PC-9 (cell line): ENCODE measurements at regions not wholly inside any gene's neighbourhood (a gene's known extent, or its start where the extent isn't known, plus 50 kb on each side); places are given as distances from the start of the nearest gene placed in this dataset.

Experiments used
- BruUV-seq: library from RNA; stranded (reverse); fragments of 400-500 nt; replicated peaks from 2 replicates; lab custom pipeline; 2021; lab: Mats Ljungman, UMichigan
- CTCF ChIA-PET: fragments of 300-600 bp; sonication (Branson Sonifier 250); formaldehyde crosslinking; loops from one replicate; lab custom pipeline; 2022; ENCODE audit warnings: antibody characterized with exemption; lab: Charles Lee
- POLR2A ChIA-PET: fragments of 300-600 bp; sonication (Branson Sonifier 250); formaldehyde crosslinking; loops from one replicate; lab custom pipeline; 2022; ENCODE audit warnings: antibody characterized with exemption; ENCODE audit not compliant: unreplicated experiment; lab: Charles Lee
- DNase-seq, 2 experiments: peaks; one replicate each; pipeline versions ENCODE4 v3.0.0 to v3.0.0-alpha.2; 2015 to 2022; ENCODE audit warnings: mixed read lengths in 1 of 2
- H2AFZ ChIP-seq: fragments of 200-600 bp; sonication (generic); 2 replicates; pipeline ENCODE4 v1.8.1; 2017; ENCODE audit warnings: antibody characterized with exemption
- H3F3A ChIP-seq: fragments of 200-600 bp; sonication (generic); 2 replicates; pipeline ENCODE4 v1.8.1; 2017; ENCODE audit warnings: antibody characterized with exemption, mild to moderate bottlenecking, low read depth; ENCODE audit not compliant: insufficient read depth
- H3K27ac ChIP-seq: fragments of 200-600 bp; sonication (generic); 2 replicates; pipeline ENCODE4 v1.6.1; 2016; ENCODE audit warnings: mixed run types
- H3K27me3 ChIP-seq: fragments of 200-600 bp; sonication (generic); 2 replicates; pipeline ENCODE4 v1.6.1; 2016; ENCODE audit warnings: low read depth, mixed run types; ENCODE audit not compliant: insufficient read depth
- H3K36me3 ChIP-seq: fragments of 200-600 bp; sonication (generic); 2 replicates; pipeline ENCODE4 v1.6.1; 2016; ENCODE audit warnings: low read depth, mixed run types
- H3K4me1 ChIP-seq: fragments of 200-600 bp; sonication (generic); replicated peaks from 2 replicates; pipeline ENCODE4 v1.6.1; 2016; ENCODE audit warnings: mixed run types; ENCODE audit not compliant: insufficient read depth
- H3K4me2 ChIP-seq: fragments of 200-600 bp; sonication (generic); 2 replicates; pipeline ENCODE4 v1.6.1; 2017; ENCODE audit warnings: mixed run types
- H3K4me3 ChIP-seq: fragments of 200-600 bp; sonication (generic); 2 replicates; pipeline ENCODE4 v1.6.1; 2016; ENCODE audit warnings: mixed run types
- H3K79me2 ChIP-seq: fragments of 200-600 bp; sonication (generic); 2 replicates; pipeline ENCODE4 v1.6.1; 2017; ENCODE audit warnings: low read depth, mixed run types
- H3K9me2 ChIP-seq: fragments of 200-600 bp; sonication (generic); 2 replicates; pipeline ENCODE4 v1.8.1; 2017; ENCODE audit warnings: mild to moderate bottlenecking; ENCODE audit not compliant: insufficient read depth
- H3K9me3 ChIP-seq: fragments of 200-600 bp; sonication (generic); 2 replicates; pipeline ENCODE4 v1.8.1; 2016; ENCODE audit warnings: low read depth; ENCODE audit not compliant: insufficient read depth
- H4K20me1 ChIP-seq: fragments of 200-600 bp; sonication (generic); 2 replicates; pipeline ENCODE4 v1.8.1; 2017; ENCODE audit not compliant: insufficient read depth
- EZH2 ChIP-seq: fragments of 200-600 bp; sonication (generic); IDR thresholded peaks from 2 replicates; pipeline ENCODE4 v1.8.0; 2017; ENCODE audit warnings: antibody characterized with exemption, low read depth
- intact Hi-C: fragments of 100-400 bp; cut with micrococcal nuclease; formaldehyde crosslinking; loops from one replicate; pipeline ENCODE4 v1.10.0; 2022; ENCODE audit not compliant: unreplicated experiment
- TF ChIP-seq, protein P1 (sequence below): fragments of 200-600 bp; sonication (generic); conservative IDR thresholded peaks from 2 replicates; pipeline ENCODE4 v1.6.1; 2017; ENCODE audit warnings: mixed run types, antibody characterized with exemption, mild to moderate bottlenecking, moderate library complexity

DNA sequence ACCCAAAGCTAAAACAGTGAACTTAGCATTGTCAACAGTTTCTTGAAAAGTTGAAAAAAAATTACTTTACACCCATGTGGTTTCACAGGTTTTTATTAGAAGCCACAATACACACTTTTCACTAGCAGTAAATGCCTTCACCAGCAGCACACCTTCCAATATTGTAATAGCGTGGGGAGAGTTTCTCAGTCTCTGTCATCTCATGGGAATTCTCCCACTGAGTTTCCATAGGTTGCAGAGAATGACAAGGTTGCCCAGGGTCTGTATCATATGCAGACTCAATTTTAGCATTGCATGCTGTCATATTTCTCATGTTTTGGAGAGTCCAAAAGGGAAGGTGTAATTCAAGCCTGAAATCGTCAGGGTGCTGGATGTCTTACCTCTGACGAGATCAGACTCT is 486.1 kb upstream of the TENM3 start:
- H3K9me3 ChIP-seq = no peaks in the 10 kb centered on the region
- no peaks in the 10 kb centered on the region for H3K4me1 ChIP-seq
- no TSS peak for BruUV-seq
- H3K36me3 ChIP-seq = no peaks in the 10 kb centered on the region
- TF ChIP-seq, protein P1, sequence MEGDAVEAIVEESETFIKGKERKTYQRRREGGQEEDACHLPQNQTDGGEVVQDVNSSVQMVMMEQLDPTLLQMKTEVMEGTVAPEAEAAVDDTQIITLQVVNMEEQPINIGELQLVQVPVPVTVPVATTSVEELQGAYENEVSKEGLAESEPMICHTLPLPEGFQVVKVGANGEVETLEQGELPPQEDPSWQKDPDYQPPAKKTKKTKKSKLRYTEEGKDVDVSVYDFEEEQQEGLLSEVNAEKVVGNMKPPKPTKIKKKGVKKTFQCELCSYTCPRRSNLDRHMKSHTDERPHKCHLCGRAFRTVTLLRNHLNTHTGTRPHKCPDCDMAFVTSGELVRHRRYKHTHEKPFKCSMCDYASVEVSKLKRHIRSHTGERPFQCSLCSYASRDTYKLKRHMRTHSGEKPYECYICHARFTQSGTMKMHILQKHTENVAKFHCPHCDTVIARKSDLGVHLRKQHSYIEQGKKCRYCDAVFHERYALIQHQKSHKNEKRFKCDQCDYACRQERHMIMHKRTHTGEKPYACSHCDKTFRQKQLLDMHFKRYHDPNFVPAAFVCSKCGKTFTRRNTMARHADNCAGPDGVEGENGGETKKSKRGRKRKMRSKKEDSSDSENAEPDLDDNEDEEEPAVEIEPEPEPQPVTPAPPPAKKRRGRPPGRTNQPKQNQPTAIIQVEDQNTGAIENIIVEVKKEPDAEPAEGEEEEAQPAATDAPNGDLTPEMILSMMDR = no peak
- TF ChIP-seq EZH2 = no peak
- POLR2A ChIA-PET = interaction anchor here (0.5 kb wide), 1 partner anchor 1069 kb away, joined by 3 read pairs; no protein-coding TSS in a partner anchor
- H3K27ac ChIP-seq = no peak overlapping the region
- H3K27me3 ChIP-seq = 0 out of 2 replicates have a peak, but pooled peaks cover 4% of the 10 kb centered on the region
- no peaks in the 10 kb centered on the region for H3K79me2 ChIP-seq
- no peak overlapping the region for H3K4me3 ChIP-seq
- H3K4me2 ChIP-seq = no peak overlapping the region
- H4K20me1 ChIP-seq = no peaks in the 10 kb centered on the region
- no peak for DNase-seq
- CTCF ChIA-PET = no interaction called here
- no peak overlapping the region for H2AFZ ChIP-seq
- no peaks in the 10 kb centered on the region for H3F3A ChIP-seq
- intact Hi-C loops = no loop called here
- H3K9me2 ChIP-seq = no peaks in the 10 kb centered on the region

DNA sequence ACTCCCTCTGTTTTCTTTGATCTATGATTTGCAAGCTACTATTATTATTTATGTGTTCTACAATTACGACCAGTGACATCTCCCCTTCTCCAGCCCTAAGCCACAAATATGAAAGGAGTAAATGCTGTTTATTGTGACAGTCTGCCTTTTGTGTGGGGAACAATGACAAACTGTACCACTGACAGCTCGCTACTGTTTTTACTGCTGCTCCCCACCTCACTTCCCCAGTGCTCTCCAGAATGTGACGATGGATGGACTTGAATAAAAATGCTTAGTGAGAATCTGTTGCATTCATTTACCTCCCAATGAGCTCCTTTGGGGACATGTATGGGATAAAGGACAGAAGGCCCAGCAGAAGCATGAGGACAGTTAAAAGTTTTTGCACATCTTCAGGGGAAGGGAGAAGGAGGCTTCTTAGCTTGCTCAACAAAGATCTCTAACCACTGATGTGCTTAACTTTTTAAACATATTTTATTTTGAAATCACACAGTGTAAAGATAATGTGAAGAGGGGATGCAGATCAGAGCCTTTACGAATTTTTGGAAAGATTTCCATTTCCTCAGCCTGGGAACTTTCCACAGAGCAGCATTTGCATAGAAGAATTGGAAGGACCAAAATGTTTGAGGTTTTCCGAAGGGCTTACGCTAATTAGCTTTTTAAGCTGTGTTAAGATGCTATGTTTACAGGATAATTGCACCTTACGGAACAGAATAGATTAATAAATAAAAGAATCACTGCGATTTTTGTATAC is 485.1 kb upstream of the TENM3 start:
- Histone ChIP-seq H3K27me3 (0 out of 2 replicates have a peak, but pooled peaks cover 4% of the 10 kb centered on the region), H2AFZ (no peak overlapping the region), H4K20me1 (no peaks in the 10 kb centered on the region), H3K79me2 (no peaks in the 10 kb centered on the region), H3K9me2 (no peaks in the 10 kb centered on the region), H3K4me1 (no peaks in the 10 kb centered on the region), H3F3A (no peaks in the 10 kb centered on the region), H3K4me3 (no peak overlapping the region), H3K27ac (no peak overlapping the region), H3K36me3 (no peaks in the 10 kb centered on the region), H3K9me3 (no peaks in the 10 kb centered on the region), H3K4me2 (no peak overlapping the region)
- TF ChIP-seq, protein P1 = no peak
- no peak for TF ChIP-seq EZH2
- POLR2A ChIA-PET = interaction anchor here (0.5 kb wide), 1 partner anchor 1070 kb away, joined by 3 read pairs; no protein-coding TSS in a partner anchor
- CTCF ChIA-PET = no interaction called here
- no peak for DNase-seq
- no TSS peak for BruUV-seq
- intact Hi-C loops = no loop called here

DNA sequence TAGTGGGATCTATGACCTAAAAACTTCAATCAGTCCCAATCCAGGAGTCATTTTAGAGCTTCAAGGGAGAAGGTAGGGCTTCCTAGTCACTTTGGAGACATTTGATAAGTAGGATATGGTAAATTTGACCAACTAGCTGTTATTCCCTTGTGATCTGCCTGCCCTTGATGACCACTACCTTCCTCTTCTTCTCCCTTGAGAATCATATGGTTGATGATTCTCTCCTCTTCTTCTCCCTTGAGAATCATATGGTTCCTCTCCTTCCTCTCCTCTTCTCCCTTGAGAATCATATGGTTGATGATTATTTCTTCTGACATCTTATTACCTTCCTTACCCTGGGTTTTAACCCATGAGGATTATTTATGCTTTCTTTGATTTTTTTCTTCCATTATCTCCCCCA is 482.6 kb upstream of the TENM3 start:
- H3K4me1 ChIP-seq = no peaks in the 10 kb centered on the region
- no peaks in the 10 kb centered on the region for H3K79me2 ChIP-seq
- no peaks in the 10 kb centered on the region for H3K9me3 ChIP-seq
- H4K20me1 ChIP-seq = no peaks in the 10 kb centered on the region
- no peak overlapping the region for H2AFZ ChIP-seq
- ChIA-PET POLR2A (no interaction called here), CTCF (no interaction called here)
- TF ChIP-seq EZH2 = no peak
- TF ChIP-seq, protein P1 = no peak
- no peak for DNase-seq
- no peaks in the 10 kb centered on the region for H3F3A ChIP-seq
- H3K36me3 ChIP-seq = no peaks in the 10 kb centered on the region
- no peak overlapping the region for H3K4me2 ChIP-seq
- no peak overlapping the region for H3K27ac ChIP-seq
- H3K27me3 ChIP-seq = 0 out of 2 replicates have a peak, but pooled peaks cover under 1% of the 10 kb centered on the region
- H3K9me2 ChIP-seq = no peaks in the 10 kb centered on the region
- intact Hi-C loops = no loop called here
- BruUV-seq = no TSS peak
- no peak overlapping the region for H3K4me3 ChIP-seq
